Body of pancreas (tissue), 4 donors: ENCODE measurements at regions not wholly inside any gene's neighbourhood (a gene's known extent, or its start where the extent isn't known, plus 50 kb on each side); places are given as distances from the start of the nearest gene placed in this dataset.

Experiments
- CTCF ChIP-seq, 7 experiments: fragments of 450-650 bp in 4 of 7; fragments of 200-600 bp in 3 of 7; sonication (generic) in 3 of 7; IDR thresholded peaks; one replicate each; pipeline ENCODE4 v1.5.1; 2016 to 2019; ENCODE audit warnings: antibody characterized with exemption in 7 of 7
- POLR2A ChIP-seq, 3 donors: fragments of 450-650 bp; IDR thresholded peaks; one replicate each; pipeline ENCODE4 v1.6.1; 2016; ENCODE audit warnings: antibody characterized with exemption in 3 of 3, mild to moderate bottlenecking in 2 of 3

GRCh38 chr16:55039931-55040330 lies 109.3 kb downstream of the IRX5 start:
- no peak for TF ChIP-seq CTCF (IDR thresholded peaks at IDR 0.05)
- no peak for TF ChIP-seq POLR2A (IDR thresholded peaks at IDR 0.05)
